ENCODE measurements at regions not wholly inside any gene's neighbourhood (a gene's known extent, or its start where the extent isn't known, plus 50 kb on each side); places are given as distances from the start of the nearest gene placed in this dataset.

DNA sequence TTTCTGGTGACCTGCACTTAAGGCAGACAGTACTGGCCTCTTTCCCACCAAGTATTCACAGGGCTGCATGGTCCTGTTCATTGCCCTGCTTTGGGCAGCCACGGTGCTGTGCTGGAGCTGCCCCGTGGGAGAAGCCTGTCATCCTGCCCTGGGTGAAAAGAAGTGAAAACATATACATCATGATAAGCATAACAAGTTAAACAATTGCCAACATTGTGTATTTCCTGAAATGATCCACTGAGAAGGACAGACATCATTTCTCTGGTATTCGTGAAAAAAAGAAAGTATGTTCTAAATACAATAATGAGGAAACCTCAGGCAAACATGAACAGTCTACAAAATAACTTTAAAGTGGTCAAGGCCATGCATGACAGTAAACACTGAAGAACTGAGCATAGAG lies 393.1 kb downstream of the TMEM135 start:
- H3K27me3 ChIP-seq (ENCODE audit: low read length) = no peaks in the 10 kb centered on the region
- POLR2A ChIA-PET (ENCODE audit: unreplicated experiment) = no interaction called here
- no TSS peak for BruUV-seq (replicated peaks)
- no peaks in the 10 kb centered on the region for H4K20me1 ChIP-seq (ENCODE audit: low read length)
- no peaks in the 10 kb centered on the region for H3K36me3 ChIP-seq (ENCODE audit: low read depth, low read length)
- CTCF ChIA-PET = no interaction called here
- no peak overlapping the region for H3K4me3 ChIP-seq (ENCODE audit: low read length)
- peaks cover 8% of the 10 kb centered on the region; the same call in 1 of the 2 replicates for H3K9me2 ChIP-seq (replicated peaks; ENCODE audit: low read length)
- H3K4me2 ChIP-seq (ENCODE audit: low read length) = no peak overlapping the region
- H3F3A ChIP-seq (ENCODE audit: low read length, unreplicated experiment) = no peaks in the 10 kb centered on the region
- no peak overlapping the region for H3K9ac ChIP-seq (ENCODE audit: low read length)
- H3K4me1 ChIP-seq (ENCODE audit: insufficient read depth, low read length) = peaks cover 28% of the 10 kb centered on the region
- peak overlapping the region; percentile 11; the same call in 1 of the 2 replicates for H2AFZ ChIP-seq (ENCODE audit: low read length)
- DNase-seq (no peak), ATAC-seq (no peak)
- H3K27ac ChIP-seq (ENCODE audit: low read length) = no peak overlapping the region
- no peak for TF ChIP-seq EZH2 (IDR thresholded peaks at IDR 0.05; ENCODE audit: low read length, unreplicated experiment)
- TF ChIP-seq, protein P1, sequence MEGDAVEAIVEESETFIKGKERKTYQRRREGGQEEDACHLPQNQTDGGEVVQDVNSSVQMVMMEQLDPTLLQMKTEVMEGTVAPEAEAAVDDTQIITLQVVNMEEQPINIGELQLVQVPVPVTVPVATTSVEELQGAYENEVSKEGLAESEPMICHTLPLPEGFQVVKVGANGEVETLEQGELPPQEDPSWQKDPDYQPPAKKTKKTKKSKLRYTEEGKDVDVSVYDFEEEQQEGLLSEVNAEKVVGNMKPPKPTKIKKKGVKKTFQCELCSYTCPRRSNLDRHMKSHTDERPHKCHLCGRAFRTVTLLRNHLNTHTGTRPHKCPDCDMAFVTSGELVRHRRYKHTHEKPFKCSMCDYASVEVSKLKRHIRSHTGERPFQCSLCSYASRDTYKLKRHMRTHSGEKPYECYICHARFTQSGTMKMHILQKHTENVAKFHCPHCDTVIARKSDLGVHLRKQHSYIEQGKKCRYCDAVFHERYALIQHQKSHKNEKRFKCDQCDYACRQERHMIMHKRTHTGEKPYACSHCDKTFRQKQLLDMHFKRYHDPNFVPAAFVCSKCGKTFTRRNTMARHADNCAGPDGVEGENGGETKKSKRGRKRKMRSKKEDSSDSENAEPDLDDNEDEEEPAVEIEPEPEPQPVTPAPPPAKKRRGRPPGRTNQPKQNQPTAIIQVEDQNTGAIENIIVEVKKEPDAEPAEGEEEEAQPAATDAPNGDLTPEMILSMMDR (conservative IDR thresholded peaks at IDR 0.05; ENCODE audit: low read depth, low read length) = no peak
- no peak for TF ChIP-seq EZH2phosphoT487 (IDR thresholded peaks at IDR 0.05; ENCODE audit: borderline replicate concordance, low read length)
- no peaks in the 10 kb centered on the region for H3K9me3 ChIP-seq (ENCODE audit: low read length)
- intact Hi-C loops (cut with micrococcal nuclease) = no loop called here
- H3K79me2 ChIP-seq (ENCODE audit: low read length) = no peaks in the 10 kb centered on the region

DNA sequence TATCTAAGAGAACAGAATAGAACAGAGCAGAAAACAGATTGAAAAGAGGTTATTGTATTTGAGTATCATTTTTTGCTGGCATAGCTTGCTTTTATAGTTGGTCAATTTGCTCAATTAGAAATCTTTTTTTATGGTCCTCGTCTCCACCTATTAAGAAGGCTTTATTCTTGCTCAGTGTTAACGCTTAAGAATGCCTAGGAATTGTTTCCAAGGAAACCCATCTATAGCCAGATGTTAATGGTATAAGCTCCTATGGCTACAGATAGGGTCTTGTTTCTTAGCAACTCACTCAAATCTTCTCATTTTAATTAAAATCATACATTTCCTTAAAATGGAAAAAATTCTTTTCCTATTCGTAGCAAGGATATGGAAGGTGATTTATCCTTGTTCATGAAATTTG lies 392.3 kb downstream of the TMEM135 start:
- intact Hi-C loops (cut with micrococcal nuclease) = no loop called here

GRCh38 chr11:87428266-87428665 lies 390.5 kb downstream of the TMEM135 start:
- TF ChIP-seq, protein P1 (conservative IDR thresholded peaks at IDR 0.05; ENCODE audit: low read depth, low read length) = no peak
- TF ChIP-seq EZH2 (IDR thresholded peaks at IDR 0.05; ENCODE audit: low read length, unreplicated experiment) (no peak), EZH2phosphoT487 (IDR thresholded peaks at IDR 0.05; ENCODE audit: borderline replicate concordance, low read length) (no peak)
- CTCF ChIA-PET = interaction anchor here (0.7 kb wide), 1 partner anchor 1458 kb away, joined by 10 read pairs; no protein-coding TSS in a partner anchor

More for the DNA sequence above, 392.3 kb downstream of the TMEM135 start:
- H4K20me1 ChIP-seq (ENCODE audit: low read length) = no peaks in the 10 kb centered on the region
- TF ChIP-seq, protein P1 (conservative IDR thresholded peaks at IDR 0.05; ENCODE audit: low read depth, low read length) = no peak
- TF ChIP-seq EZH2 (IDR thresholded peaks at IDR 0.05; ENCODE audit: low read length, unreplicated experiment) (no peak), EZH2phosphoT487 (IDR thresholded peaks at IDR 0.05; ENCODE audit: borderline replicate concordance, low read length) (no peak)
- H3K9me3 ChIP-seq (ENCODE audit: low read length) = no peaks in the 10 kb centered on the region
- no peak overlapping the region for H3K9ac ChIP-seq (ENCODE audit: low read length)
- no peak overlapping the region for H3K4me2 ChIP-seq (ENCODE audit: low read length)
- ATAC-seq (no peak), DNase-seq (no peak)
- ChIA-PET POLR2A (ENCODE audit: unreplicated experiment) (no interaction called here), CTCF (no interaction called here)
- H3K79me2 ChIP-seq (ENCODE audit: low read length) = no peaks in the 10 kb centered on the region
- H3K27me3 ChIP-seq (ENCODE audit: low read length) = no peaks in the 10 kb centered on the region
- no peaks in the 10 kb centered on the region for H3K36me3 ChIP-seq (ENCODE audit: low read depth, low read length)
- H2AFZ ChIP-seq (ENCODE audit: low read length) = no peak overlapping the region
- H3K4me3 ChIP-seq (ENCODE audit: low read length) = no peak overlapping the region
- H3K27ac ChIP-seq (ENCODE audit: low read length) = no peak overlapping the region
- no TSS peak for BruUV-seq (replicated peaks)
- H3K9me2 ChIP-seq (replicated peaks; ENCODE audit: low read length) = peaks cover 8% of the 10 kb centered on the region; the same call in 1 of the 2 replicates
- H3F3A ChIP-seq (ENCODE audit: low read length, unreplicated experiment) = no peaks in the 10 kb centered on the region
- peaks cover 36% of the 10 kb centered on the region for H3K4me1 ChIP-seq (ENCODE audit: insufficient read depth, low read length)

More at GRCh38 chr11:87428266-87428665, 390.5 kb downstream of the TMEM135 start:
- Histone ChIP-seq H3K9ac (ENCODE audit: low read length) (no peak overlapping the region), H3K27me3 (ENCODE audit: low read length) (no peaks in the 10 kb centered on the region), H3K36me3 (ENCODE audit: low read depth, low read length) (no peaks in the 10 kb centered on the region), H3K9me3 (ENCODE audit: low read length) (no peaks in the 10 kb centered on the region), H3K4me2 (ENCODE audit: low read length) (peak overlapping the region; percentile 64), H3K9me2 (replicated peaks; ENCODE audit: low read length) (peaks cover 8% of the 10 kb centered on the region; the same call in 1 of the 2 replicates), H3K4me3 (ENCODE audit: low read length) (peak overlapping the region; percentile 13; the same call in 1 of the 2 replicates), H3K4me1 (ENCODE audit: insufficient read depth, low read length) (peaks cover 38% of the 10 kb centered on the region), H3K79me2 (ENCODE audit: low read length) (no peaks in the 10 kb centered on the region), H3K27ac (ENCODE audit: low read length) (peak overlapping the region; percentile 11; the same call in 1 of the 2 replicates), H4K20me1 (ENCODE audit: low read length) (no peaks in the 10 kb centered on the region), H2AFZ (ENCODE audit: low read length) (peak overlapping the region; percentile 72), H3F3A (ENCODE audit: low read length, unreplicated experiment) (no peaks in the 10 kb centered on the region)
- no TSS peak for BruUV-seq (replicated peaks)
- POLR2A ChIA-PET (ENCODE audit: unreplicated experiment) = interaction anchor here (0.7 kb wide), 1 partner anchor 1372 kb away, joined by 13 read pairs; no protein-coding TSS in a partner anchor
- intact Hi-C loops (cut with micrococcal nuclease) = no loop called here
- ATAC-seq = peak; percentile 82
- DNase-seq = peak; percentile 91

Measured in PC-3 (cell line).